ENCODE measurements at regions not wholly inside any gene's neighbourhood (a gene's known extent, or its start where the extent isn't known, plus 50 kb on each side); places are given as distances from the start of the nearest gene placed in this dataset.

DNA sequence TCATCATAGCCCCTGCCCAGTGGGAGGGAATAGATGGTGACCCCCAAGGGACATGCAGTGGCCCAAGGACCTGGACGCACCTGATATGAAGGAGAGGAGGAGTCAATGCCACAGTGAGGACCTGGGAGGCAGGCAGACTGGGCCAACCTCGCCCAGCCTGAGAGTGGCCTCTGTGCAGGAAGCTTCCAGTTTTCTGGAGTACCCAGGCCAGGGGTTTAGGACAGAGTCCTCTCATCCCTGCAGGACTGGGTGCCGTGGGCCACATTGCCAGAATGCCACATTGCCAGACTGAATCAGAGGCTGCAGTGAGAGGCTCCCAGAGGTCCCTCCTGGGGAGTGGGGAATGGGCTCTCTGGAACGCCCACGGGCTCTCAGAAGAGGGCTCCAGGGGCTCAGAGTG, 82.9 kb upstream of the VSTM2B start:
- no peaks in the 10 kb centered on the region for H3K9me3 ChIP-seq
- no peak for DNase-seq
- peaks cover 0 to 7% (median 0%) of the 10 kb centered on the region in 3 donors for H3K27me3 ChIP-seq
- no peaks in the 10 kb centered on the region for H3K4me1 ChIP-seq
- no peak for ATAC-seq
- no peak overlapping the region for H3K4me3 ChIP-seq
- in situ Hi-C loops (cut with MboI; ENCODE audit: low sequenced_read_pairs in 4 of 4) = no loop called here
- no peak overlapping the region for H3K27ac ChIP-seq
- TF ChIP-seq POLR2A (IDR thresholded peaks at IDR 0.05) = no peak
- TF ChIP-seq, protein P1, sequence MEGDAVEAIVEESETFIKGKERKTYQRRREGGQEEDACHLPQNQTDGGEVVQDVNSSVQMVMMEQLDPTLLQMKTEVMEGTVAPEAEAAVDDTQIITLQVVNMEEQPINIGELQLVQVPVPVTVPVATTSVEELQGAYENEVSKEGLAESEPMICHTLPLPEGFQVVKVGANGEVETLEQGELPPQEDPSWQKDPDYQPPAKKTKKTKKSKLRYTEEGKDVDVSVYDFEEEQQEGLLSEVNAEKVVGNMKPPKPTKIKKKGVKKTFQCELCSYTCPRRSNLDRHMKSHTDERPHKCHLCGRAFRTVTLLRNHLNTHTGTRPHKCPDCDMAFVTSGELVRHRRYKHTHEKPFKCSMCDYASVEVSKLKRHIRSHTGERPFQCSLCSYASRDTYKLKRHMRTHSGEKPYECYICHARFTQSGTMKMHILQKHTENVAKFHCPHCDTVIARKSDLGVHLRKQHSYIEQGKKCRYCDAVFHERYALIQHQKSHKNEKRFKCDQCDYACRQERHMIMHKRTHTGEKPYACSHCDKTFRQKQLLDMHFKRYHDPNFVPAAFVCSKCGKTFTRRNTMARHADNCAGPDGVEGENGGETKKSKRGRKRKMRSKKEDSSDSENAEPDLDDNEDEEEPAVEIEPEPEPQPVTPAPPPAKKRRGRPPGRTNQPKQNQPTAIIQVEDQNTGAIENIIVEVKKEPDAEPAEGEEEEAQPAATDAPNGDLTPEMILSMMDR (IDR thresholded peaks at IDR 0.05 in 4 of 5, conservative IDR thresholded peaks at IDR 0.05 in 1 of 5) = no peak
- H3K36me3 ChIP-seq = no peaks in the 10 kb centered on the region
- intact Hi-C loops (cut with DNase I; ENCODE audit: low total_unique reads) = no loop called here

DNA sequence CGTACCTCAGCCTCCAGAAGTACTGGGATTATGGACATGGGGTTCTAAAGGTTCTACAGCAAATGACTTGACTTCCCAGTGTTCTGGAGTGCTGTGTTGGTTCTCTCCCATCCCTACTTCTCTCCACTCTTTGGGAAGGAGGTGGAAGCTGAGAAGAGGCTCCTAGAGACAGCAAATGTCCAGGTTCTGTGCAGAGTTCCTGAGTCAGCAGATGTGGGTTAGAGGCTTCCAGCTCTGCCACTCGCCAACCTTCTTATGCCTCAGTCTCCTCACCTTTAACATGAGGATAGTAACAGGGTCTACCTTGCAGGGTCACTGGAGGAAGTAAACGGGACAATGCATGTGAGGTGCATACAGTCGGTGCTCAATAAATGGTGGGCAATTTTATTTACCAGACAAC, 80.5 kb upstream of the VSTM2B start:
- TF ChIP-seq POLR2A (IDR thresholded peaks at IDR 0.05) = no peak
- TF ChIP-seq, protein P1 (IDR thresholded peaks at IDR 0.05 in 4 of 5, conservative IDR thresholded peaks at IDR 0.05 in 1 of 5) = no peak
- intact Hi-C loops (cut with DNase I; ENCODE audit: low total_unique reads) (no loop called here), in situ Hi-C loops (cut with MboI; ENCODE audit: low sequenced_read_pairs in 4 of 4) (no loop called here)
- ATAC-seq (no peak), DNase-seq (no peak)
- H3K27me3 ChIP-seq = peaks cover 0 to 7% (median 0%) of the 10 kb centered on the region in 3 donors
- no peaks in the 10 kb centered on the region for H3K9me3 ChIP-seq
- no peak overlapping the region for H3K4me3 ChIP-seq
- no peaks in the 10 kb centered on the region for H3K4me1 ChIP-seq
- no peaks in the 10 kb centered on the region for H3K36me3 ChIP-seq
- no peak overlapping the region for H3K27ac ChIP-seq

DNA sequence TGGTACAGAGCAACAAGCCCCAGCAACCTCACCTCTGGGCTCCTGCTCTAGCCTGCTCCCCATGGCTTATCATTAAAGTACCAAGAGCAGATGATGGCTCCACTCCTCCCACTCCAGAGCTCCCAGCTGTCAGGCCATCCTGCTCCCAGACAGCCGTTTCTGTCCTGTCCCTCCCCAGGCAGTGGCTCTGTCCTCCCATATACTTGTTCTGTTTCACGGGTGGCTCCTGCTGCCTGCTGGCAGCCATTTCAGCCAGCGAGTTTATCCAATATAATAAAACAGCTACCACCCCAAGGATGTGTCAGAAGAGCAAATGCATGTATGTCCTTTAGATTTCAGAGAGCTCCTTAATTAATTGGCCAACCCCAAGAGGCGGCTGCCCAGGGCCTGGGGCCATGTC, 79.4 kb upstream of the VSTM2B start:
- Histone ChIP-seq H3K9me3 (no peaks in the 10 kb centered on the region), H3K4me3 (no peak overlapping the region), H3K36me3 (no peaks in the 10 kb centered on the region), H3K27ac (no peak overlapping the region), H3K27me3 (peaks cover 0 to 7% (median 0%) of the 10 kb centered on the region in 3 donors), H3K4me1 (no peaks in the 10 kb centered on the region)
- intact Hi-C loops (cut with DNase I; ENCODE audit: low total_unique reads) (no loop called here), in situ Hi-C loops (cut with MboI; ENCODE audit: low sequenced_read_pairs in 4 of 4) (no loop called here)
- DNase-seq (no peak), ATAC-seq (no peak)
- TF ChIP-seq, protein P1 (IDR thresholded peaks at IDR 0.05 in 4 of 5, conservative IDR thresholded peaks at IDR 0.05 in 1 of 5) = no peak
- TF ChIP-seq POLR2A (IDR thresholded peaks at IDR 0.05) = no peak

DNA sequence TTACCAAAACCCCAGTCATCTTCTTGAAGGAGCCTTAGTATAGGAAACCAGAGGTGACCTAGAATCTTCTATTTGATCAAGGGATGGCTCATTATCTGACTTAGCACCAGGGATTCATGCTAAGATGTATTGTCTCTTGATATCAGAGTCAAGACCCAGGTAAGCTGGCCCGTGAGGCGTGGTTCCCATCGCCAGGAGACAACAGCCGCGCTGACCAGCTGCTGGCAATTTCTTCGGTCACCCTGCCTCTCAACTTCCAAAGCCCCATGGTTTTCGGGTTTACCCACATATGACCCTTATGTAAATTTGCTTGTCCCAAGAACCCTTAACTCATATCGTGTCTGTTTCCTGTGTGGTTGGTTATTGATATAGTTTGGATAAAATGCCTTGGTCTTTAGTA, 77.7 kb upstream of the VSTM2B start:
- in situ Hi-C loops (cut with MboI; ENCODE audit: low sequenced_read_pairs in 4 of 4) (no loop called here), intact Hi-C loops (cut with DNase I; ENCODE audit: low total_unique reads) (no loop called here)
- H3K4me3 ChIP-seq = no peak overlapping the region
- ATAC-seq (no peak), DNase-seq (no peak)
- peaks cover 0 to 7% (median 0%) of the 10 kb centered on the region in 3 donors for H3K27me3 ChIP-seq
- no peaks in the 10 kb centered on the region for H3K36me3 ChIP-seq
- H3K4me1 ChIP-seq = no peaks in the 10 kb centered on the region
- no peaks in the 10 kb centered on the region for H3K9me3 ChIP-seq
- no peak for TF ChIP-seq POLR2A (IDR thresholded peaks at IDR 0.05)
- TF ChIP-seq, protein P1 (IDR thresholded peaks at IDR 0.05 in 4 of 5, conservative IDR thresholded peaks at IDR 0.05 in 1 of 5) = no peak
- no peak overlapping the region for H3K27ac ChIP-seq

DNA sequence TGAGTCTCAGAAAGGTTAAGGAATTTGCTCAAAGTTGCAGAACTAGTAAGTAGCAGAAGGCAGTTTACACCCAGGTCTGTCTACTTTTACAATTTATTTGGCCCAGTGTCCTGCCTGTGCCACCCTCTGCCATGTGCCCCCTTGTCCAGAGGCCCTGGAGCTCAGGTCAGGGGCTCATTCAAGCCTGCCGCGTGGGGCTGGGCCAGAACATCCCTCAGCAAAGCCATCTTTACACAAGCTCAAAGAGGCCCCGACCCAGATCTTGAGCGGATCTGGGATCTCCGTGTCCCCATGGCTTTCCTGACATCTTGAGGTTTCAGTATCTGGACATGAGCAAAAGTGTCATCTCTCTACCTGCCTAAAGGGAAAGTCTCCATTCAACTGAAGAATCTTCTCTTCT, 76.4 kb upstream of the VSTM2B start:
- no peaks in the 10 kb centered on the region for H3K36me3 ChIP-seq
- ATAC-seq (no peak), DNase-seq (no peak)
- H3K4me1 ChIP-seq = no peaks in the 10 kb centered on the region
- no peak for TF ChIP-seq POLR2A (IDR thresholded peaks at IDR 0.05)
- TF ChIP-seq, protein P1 (IDR thresholded peaks at IDR 0.05 in 4 of 5, conservative IDR thresholded peaks at IDR 0.05 in 1 of 5) = no peak
- intact Hi-C loops (cut with DNase I; ENCODE audit: low total_unique reads) = no loop called here
- in situ Hi-C loops (cut with MboI; ENCODE audit: low sequenced_read_pairs in 4 of 4) = no loop called here
- no peak overlapping the region for H3K27ac ChIP-seq
- H3K9me3 ChIP-seq = no peaks in the 10 kb centered on the region
- H3K4me3 ChIP-seq = no peak overlapping the region
- peaks cover 0 to 7% (median 0%) of the 10 kb centered on the region in 3 donors for H3K27me3 ChIP-seq

All from gastrocnemius medialis (tissue), 4 donors.